ENCODE measurements at regions not wholly inside any gene's neighbourhood (a gene's known extent, or its start where the extent isn't known, plus 50 kb on each side); places are given as distances from the start of the nearest gene placed in this dataset.
A peak's percentile ranks its signal among the peaks of the same experiment; 100 is the strongest.
"Not testable (repeated sequence)": the region's sequence is repeated elsewhere in the genome, so short reads cannot be mapped to it uniquely, and the experiment has no call there.

DNA sequence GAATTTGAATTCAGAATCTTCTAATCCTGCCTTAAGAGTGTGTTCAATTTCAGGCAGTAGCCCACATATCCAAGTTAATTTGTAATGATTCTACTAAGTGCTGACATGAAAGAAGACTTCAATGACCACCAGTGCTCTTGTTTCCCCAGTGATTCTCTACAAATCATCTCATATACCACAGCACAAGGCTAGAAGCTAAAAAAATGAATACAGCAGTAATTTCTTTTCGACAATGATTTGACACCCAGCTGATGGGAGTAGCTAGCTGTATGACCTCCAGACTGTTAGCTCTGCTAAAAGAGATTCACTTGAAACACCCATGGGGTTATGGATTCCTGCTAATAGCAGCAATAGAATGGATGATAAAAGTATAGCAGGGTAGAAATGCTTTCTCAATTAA lies 217.0 kb upstream of the TMEFF2 start:
- no peak for DNase-seq (ENCODE audit: low spot score)

DNA sequence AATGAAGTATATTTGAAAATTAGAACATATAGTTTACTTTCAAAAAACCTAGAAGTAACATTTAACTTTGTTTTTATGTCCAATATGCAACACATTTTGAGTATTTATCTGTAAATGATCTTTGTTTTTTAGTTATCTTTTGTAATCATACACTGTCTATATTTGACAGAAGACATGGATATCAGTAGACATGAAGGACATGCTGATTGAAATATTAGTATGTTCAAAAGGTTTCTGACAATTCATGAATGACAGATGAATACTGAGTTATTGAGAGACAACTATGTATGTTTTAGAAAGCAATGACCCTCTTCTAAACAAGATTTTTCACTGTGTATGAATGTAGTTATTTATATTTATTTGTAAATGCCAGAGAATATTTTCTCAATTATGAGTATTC lies 215.6 kb upstream of the TMEFF2 start:
- DNase-seq (ENCODE audit: low spot score): no peak

DNA sequence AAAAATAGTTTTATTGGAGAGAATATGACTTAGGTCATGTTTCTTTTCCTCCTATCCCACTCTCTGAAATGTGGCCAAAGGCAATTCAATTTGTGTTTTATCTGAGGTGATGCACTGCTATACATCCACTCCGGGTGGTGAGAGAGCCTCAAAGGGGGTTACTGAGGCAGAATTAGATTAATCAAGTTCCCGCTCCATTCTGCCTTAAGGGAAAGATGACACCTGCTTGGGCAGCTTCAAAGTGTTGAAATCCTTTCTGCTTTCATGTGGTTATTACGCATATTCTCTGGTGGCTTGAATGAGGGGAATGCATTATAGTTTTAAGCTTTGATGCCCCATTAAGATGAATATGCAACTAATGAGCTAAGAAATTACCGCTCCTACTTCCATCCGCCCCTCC lies 213.0 kb upstream of the TMEFF2 start:
- no peak for DNase-seq (ENCODE audit: low spot score)

DNA sequence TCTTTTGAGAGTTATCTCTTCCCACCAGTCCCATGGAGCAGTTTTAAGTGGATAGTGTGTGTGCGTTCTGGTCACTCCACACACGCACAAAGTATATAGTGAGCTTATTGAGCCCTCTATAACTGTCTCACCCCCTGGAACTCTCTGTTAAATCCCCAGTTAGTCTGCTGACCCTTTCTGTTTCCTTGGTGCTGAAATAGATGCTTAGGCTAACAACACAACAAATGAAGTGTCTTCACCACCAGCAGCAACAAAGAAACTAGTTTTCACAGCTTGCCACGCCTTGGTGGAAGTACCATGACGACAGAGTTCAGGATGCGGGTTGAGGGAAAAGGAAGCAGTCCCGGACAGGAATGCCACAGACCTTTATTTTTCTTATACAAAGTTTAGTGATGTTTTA lies 203.5 kb upstream of the TMEFF2 start:
- DNase-seq (ENCODE audit: low spot score): no peak

DNA sequence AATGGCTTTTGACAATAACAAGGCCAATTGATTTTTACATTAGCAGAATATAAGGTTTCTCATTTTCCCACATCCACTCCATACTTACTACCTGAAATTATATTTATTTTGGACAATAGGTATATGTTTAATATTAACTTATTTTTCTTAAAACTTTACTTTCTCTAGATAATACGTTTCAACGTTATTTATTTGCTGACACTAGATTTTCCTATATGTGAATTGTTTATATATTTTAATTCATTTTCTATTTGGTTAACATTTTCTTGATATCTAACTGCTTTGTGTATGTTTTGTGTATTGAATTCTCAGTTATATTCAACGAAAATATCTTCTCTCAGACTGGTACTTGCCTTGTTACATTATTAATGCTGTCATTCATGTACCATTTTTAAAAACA lies 199.9 kb upstream of the TMEFF2 start:
- DNase-seq (ENCODE audit: low spot score): no peak

DNA sequence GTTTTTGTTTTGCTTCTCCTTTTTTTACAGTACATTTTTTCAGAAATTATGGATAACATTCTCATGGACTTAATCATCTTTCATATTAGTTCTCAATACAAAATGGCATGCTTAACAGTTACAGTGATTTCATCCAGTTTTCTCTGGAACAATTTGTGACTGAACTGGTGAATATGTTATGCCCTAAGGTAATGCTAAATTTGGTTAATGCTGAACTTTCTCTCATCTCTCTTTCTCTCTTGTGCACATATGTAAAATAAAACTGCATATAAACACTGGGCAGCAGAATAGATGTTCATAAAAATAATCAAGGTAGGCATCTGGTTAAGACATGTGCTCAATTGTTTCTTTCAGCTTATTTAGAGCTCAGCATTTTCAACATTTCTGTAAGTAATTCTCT lies 196.3 kb upstream of the TMEFF2 start:
- DNase-seq (ENCODE audit: low spot score): no peak

DNA sequence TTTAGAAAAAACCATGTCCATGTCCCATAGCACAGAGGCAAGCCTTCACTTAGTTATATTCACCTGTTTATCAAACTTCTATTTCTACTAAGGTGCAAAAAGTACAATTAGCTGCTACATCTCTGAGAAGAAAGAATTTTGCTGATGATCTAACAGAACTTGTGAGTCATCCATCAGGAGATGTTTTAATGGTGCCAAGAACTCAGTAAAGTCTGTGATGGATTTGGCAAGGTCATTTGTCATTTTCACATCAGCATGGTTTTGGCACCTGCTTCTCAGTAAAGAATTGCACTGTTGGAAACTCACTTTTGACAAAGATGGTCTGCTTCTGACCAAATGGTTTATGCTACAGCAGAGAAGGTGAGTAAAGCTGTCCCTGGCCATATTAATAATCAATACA lies 195.7 kb upstream of the TMEFF2 start:
- no peak for DNase-seq (ENCODE audit: low spot score)

DNA sequence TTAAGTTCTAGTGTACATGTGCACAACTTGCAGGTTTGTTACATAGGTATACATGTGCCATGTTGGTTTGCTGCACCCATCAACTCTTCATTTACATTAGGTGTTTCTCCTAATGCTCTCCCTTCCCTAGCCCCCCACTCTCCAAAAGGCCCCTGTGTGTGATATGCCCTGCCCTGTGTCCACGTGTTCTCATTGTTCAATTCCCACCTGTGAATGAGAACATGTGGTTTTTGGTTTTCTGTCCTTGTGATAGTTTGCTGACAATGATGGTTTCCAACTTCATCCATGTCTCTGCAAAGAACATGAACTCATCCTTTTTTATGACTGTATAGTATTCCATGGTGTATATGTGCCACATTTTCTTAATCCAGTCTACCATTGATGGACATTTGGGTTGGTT lies 189.5 kb upstream of the TMEFF2 start:
- not testable (repeated sequence) for DNase-seq (ENCODE audit: low spot score)

DNA sequence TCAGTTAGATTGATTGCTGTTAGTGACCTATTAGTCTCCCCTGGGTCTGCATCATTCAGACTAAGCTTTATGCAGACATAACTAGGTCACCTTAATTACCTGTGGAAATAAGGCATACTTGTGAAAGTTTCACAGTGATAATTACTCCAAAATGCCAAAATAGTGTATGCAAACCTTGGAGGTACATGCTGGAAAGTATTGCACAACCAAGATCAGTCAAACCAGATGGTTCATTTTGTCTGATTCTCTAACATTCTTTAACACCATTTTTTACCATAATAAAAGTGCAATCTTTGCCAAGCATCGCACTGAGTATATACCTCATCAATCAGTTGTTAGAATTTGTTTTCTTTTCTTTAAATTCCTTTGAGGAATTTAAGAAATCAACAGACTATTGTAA lies 186.3 kb upstream of the TMEFF2 start:
- DNase-seq (ENCODE audit: low spot score): no peak

DNA sequence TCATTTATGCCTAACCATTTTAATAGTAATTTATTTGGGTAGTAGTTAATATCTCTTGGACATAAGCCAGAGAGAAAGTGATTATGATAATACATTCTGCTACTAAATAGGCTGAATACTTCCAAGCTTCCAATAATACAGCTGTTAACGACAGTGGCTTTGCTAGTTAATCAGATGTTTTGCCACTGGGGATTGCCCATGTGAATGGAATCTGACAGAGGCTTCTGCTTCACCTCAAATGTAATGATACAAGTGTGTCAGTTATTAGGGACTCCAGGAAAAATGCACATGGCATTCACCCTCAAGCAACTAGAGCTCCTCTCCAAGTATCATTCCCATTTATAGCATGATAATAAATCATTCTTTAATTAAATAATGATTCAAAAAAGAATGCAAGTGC lies 185.0 kb upstream of the TMEFF2 start:
- no peak for DNase-seq (ENCODE audit: low spot score)

DNA sequence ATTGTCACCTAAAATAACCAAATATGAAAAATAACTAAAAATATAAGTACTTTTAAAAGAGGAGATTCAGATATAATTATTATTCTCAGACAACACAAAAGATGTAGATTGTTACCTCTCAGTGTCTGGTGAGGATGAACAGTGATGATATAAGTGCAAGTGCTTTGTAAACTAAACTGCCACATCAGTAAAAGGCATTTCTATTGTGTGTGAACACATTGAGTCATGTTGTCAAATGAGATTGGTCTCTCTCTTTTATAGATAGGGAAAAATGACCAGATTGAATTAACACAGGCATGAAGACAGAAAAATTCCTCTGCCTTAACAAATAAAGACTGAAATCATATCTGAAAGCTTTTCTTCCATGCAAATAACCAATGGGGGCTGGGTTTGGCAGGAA lies 182.4 kb upstream of the TMEFF2 start:
- DNase-seq (ENCODE audit: low spot score): no peak

DNA sequence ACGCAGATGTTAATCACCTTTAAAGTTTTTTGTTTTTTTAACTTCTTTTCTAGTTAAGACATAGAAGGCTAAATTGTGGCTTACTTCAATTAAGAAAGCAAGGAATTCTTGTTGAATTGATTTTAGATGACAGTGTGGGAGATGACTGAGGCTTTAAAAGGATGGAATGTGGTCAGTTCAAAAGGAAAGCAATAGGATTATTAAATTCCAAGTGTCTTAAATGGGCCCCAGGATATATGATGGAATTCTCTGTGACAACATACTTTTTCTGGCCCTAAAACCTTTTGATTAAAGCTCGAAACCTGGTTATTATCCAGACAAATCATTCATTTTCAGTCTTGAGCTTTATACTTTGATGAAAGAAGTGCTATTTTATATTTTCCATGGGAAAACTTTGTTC lies 179.0 kb upstream of the TMEFF2 start:
- DNase-seq (ENCODE audit: low spot score): no peak

DNA sequence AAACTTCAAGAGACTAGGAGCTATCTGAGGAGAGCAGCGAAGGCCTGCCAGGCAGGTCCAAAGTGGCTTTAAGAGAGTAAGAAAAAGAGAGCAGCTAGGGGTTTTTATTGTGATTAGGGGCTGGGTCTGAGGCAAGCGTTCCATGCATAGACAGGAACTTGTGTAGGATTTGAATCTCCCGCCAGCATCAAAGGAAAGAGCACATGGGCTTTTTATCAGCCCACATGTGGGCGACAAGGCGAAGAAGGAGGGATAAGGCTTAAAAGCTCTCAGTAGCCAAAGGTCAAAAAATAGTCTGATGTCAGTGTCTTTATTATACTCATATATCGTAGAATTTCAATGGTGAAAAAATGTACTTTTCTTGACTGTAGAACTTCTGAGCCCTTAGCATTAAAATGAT lies 178.5 kb upstream of the TMEFF2 start:
- DNase-seq (ENCODE audit: low spot score): no peak

DNA sequence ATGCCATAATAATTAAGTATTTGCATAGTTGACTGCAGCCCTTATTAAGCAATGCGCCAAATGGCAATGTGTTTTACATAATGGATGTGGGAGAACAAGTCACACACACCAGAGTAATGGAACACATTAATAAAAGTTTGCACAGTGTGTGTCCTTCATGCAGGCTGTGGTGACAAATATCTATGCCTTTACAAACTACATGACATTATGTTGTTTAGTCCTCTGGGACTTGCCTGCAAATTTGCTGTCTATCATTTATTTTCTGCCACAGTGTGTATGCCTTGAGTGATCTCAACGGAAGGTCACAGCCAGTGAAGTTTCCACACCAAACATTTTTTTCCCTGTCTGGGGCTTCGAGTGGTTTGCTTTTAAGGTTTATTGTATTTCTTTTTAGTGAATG lies 175.2 kb upstream of the TMEFF2 start:
- DNase-seq (ENCODE audit: low spot score): no peak

DNA sequence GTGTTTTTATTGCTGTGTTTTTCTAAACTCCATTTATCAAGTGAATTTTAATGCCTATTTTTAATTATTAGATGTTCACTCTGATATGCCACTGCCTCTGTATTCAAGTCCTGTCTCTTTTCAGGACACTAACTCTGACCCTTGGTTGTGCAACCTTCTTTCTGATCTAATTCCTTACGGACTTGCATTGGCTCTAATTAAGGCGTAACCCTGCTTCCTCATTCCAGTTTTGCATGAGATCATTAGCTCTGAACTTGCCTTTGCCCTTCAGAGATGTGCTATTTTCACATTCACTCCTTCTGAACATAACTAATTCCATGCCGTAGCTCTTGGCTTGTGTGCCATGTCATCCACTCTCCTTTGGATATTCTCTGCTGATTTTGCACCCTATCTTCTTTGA lies 162.5 kb upstream of the TMEFF2 start:
- peak; percentile 1 for DNase-seq (ENCODE audit: low spot score)

DNA sequence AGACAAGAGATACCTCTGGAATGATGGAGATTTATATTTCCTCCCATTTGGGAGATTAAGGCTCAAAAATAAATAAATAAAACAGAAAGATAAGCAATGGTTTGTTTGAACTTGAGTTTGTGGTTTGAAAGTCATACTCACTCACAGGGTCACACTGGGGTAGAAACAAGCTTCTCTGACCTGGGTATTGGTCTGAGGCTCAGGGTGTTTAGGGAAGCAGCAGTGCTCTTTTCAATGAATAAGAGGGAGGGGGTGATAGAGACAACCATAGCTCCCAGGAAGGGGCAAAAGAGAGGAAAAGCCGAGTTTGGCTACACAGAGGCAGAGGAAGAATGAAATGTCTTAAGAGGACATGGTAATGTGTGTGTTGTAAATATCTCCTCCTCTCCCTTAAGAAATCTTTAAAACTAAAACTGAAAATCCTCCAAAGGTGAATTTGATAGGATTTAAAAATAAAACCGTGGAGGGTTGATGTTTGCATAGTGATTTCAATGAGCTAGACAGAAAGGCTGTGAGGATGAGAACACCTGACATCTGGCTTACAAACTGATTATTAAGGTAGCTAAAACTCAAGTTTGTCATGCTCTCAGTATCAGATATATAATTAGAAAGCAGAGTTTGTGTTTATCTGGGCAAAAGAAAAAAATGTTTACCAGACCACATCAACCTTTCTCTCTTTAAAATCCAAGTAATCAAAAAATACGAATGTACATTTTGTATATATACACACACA lies 159.9 kb upstream of the TMEFF2 start:
- no peak for DNase-seq (ENCODE audit: low spot score)

DNA sequence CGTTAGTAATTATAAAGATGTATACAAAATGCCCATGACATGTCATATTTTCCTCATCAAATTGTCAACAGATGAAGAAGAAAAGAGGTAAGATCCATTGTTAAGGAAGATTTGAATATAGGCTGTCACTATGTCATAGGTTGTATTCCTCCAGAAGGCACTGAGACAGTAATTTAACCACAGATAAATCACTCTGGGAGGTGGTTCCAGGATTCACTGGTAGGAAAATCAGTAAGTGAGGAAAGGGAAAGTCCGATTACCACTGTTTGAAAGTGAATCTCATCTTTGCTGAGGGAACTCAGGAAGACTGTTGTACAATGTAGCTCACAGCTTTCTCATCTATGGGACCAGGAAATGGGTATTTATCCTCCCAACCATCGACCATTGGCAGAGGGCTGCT lies 152.8 kb upstream of the TMEFF2 start:
- DNase-seq (ENCODE audit: low spot score): no peak

DNA sequence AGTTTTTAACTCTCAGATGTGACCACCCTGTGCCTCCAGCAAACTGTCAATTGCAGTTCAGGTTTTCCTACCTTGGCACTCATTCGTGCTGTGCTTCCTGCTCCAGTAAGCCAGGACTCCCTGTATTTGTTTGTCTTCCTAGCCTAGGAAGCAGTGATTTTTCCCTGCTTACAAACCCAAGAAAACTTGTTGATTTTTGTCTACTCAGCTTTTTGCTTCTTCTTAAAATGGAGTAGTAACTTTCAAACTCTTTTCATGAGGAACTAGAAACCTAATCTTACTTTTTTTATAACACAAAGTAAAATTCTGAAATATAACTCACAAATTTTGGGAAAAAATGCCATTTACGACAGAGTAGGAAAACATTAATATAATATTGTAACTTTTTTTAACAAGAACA lies 150.6 kb upstream of the TMEFF2 start:
- no peak for DNase-seq (ENCODE audit: low spot score)

DNA sequence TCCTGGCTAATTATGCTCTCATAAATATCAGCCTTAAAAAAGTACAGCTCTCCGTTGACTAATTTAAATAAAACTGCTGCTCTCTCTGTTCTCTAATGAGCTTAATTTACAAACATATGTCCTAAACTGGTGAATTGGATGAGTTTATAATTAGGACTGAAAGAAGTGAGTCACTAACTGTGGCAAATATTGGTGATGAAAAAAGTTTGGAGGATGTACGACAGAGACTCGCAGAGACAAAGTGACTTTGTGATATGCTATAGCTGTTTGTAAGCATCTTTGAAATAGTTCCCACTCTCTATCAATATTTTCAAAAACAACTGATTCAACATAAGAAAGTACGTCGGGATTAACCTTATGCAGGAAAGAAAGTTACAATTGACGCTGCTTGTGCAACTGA lies 138.9 kb upstream of the TMEFF2 start:
- DNase-seq (ENCODE audit: low spot score): no peak

DNA sequence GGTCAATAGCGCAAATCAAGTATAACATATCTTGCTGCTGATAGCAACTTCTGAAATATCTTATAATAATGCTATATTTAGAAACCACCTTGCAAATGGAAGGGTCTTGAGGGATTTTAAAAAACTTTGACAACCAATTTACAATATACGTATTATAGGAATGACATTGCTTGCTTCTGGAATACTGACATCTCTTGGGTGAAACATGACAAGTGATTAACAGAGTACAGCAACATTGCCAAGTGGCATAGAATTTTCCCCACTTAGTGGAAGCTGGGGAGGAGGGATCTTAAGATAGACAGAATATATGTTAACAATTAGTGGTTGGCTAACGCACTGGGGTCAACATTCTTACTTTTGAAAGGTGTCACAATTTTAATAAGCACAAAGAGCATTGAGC lies 133.6 kb upstream of the TMEFF2 start:
- no peak for DNase-seq (ENCODE audit: low spot score)

DNA sequence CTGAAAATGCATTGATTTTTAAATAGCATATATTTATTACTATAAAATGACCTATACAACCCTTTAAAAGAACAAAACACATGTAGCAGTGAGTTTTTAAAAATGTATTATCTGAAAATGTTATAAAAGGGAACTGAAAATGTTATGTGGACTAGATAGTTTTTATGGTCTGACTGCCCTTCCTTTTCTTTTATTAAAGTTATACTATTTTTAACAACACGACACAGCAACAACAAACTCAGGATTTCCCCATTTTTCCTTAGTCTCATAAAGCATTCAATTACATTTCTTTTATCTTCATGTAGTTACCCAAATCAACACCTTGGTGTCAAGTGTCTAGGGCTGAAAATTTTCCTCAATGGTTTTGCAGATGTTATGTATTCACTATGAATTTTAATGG lies 132.8 kb upstream of the TMEFF2 start:
- DNase-seq (ENCODE audit: low spot score): no peak

DNA sequence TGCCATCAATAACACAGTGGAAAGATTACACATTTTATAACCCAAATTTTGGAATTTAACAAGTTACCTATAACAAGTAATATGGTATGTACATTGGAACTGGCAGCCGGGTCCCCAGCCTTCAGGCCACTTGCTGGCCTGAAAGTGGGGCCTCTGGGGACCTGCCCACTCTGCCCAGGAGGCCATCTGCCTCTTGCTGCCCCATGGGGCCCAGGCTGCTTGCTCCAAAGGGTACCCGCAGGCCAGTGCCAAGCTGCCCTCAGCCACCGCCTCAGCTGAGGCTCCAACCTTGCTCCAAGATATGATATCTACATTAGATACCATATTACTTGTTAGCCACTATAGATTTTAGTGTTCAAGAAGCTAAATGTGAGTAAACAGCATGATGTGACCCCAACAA lies 120.8 kb upstream of the TMEFF2 start:
- no peak for DNase-seq (ENCODE audit: low spot score)

DNA sequence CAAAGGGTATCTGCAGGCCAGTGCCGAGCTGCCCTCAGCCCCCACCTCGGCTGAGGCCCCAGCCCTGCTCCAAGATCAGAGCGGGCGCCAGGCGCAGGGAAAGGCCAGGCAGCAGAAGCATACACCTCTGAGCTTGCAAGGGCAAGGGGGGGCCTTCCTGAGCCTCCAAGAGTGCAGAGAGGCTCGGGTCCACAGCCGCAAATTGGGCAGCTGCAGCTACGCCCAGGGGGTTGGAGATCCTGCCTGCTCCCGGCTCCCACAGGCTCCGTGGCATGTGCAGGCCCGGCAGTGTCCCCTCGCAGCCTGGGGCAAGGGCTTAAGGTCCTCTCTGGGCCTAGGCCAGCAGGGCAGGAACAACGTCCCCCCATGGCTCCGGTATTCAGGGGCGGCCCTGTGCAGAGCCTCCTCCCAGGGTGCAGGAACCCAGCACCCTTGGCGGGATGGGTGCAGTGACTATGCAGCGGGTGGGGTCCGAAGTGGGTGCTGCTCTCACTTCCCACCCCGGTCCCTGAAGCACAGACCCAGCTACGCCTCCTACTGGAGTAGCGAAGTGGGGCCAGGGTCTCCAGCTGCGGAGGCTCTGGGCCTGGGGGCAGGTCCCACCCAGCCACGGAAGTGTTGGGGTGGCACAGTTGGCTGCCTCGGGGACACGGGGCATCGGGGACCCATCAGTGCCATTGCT lies 120.2 kb upstream of the TMEFF2 start:
- DNase-seq (ENCODE audit: low spot score): no peak

DNA sequence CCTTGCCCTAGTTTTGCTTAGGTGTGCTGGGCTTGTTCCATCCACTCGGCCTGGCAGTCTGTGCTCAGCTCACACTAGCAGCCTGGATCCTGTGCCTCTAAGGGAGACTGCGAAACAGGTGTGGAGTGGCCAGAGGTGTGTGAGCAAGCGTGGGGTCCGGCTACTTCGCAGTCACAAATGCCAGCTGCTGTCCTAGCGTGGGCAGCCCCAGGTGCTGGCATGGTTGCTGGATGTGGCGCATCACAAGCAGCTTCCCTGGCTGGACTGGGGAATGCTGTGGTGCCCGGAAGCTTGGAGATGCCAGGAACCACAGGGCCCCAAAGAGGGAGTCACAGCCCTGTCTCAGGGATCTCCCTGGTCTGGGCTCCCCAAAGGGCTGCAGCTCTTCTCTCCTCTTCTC lies 119.0 kb upstream of the TMEFF2 start:
- no peak for DNase-seq (ENCODE audit: low spot score)
